ENCODE measurements at regions not wholly inside any gene's neighbourhood (a gene's known extent, or its start where the extent isn't known, plus 50 kb on each side); places are given as distances from the start of the nearest gene placed in this dataset.

DNA sequence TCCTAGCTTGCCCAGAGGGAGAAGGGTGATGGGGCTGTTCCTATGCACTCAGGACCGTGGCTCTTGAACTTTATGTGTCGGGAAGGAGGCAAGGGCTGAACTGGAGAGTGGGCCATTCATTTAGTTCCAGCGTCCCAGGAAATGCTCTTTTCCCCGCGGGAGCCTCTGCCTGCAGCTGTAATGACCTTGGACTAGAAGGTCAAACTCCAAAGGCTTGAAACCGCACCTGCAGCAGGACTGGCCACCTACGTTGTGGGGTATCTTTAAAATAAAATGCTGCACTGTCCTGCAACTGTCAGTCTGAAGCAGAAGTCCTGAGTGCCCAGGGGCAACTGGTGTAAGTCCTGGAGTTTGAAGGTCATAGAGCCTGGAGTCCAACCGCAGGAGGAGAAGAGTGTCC, 61.5 kb upstream of the LSM6 start:
- Mint-ChIP-seq H3K27ac (no peak overlapping the region), H3K4me1 (no peaks in the 10 kb centered on the region), H3K36me3 (no peaks in the 10 kb centered on the region), H3K4me3 (no peak overlapping the region), H3K9me3 (peaks cover 15% of the 10 kb centered on the region), H3K27me3 (ENCODE audit: low read depth) (peaks cover 32% of the 10 kb centered on the region)
- TF ChIP-seq CTCF (IDR thresholded peaks at IDR 0.05; ENCODE audit: unreplicated experiment): no peak
- no peak for DNase-seq (ENCODE audit: low spot score in 2 of 2, unreplicated experiment in 2 of 2)

DNA sequence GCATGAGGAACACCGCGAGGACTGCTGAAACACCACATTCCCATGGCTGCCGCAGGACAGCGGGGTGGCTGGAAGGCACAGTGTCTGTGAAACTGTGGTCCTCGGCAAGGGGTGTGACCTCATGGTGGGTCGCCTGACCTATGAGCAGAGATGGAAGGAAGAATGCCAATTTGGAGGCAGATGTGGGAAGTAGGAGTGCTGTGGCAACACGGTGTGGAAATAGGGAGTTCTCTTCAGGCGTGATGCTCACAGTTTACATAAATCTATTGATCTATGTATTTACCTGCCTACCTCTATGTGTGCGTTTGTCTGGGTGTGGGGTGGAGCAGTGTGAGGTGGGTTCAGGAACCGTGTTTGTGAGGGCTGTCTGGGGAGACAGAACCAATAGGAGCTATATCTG, 62.3 kb upstream of the LSM6 start:
- Mint-ChIP-seq H3K9me3 (peaks cover 15% of the 10 kb centered on the region), H3K27me3 (ENCODE audit: low read depth) (peaks cover 31% of the 10 kb centered on the region), H3K36me3 (no peaks in the 10 kb centered on the region), H3K4me3 (no peak overlapping the region), H3K27ac (no peak overlapping the region), H3K4me1 (no peaks in the 10 kb centered on the region)
- no peak for DNase-seq (ENCODE audit: low spot score in 2 of 2, unreplicated experiment in 2 of 2)
- TF ChIP-seq CTCF (IDR thresholded peaks at IDR 0.05; ENCODE audit: unreplicated experiment): no peak

- H3K27ac Mint-ChIP-seq: no peak overlapping the region
- no peaks in the 10 kb centered on the region for H3K4me1 Mint-ChIP-seq
- no peak overlapping the region for H3K4me3 Mint-ChIP-seq
- peaks cover 23% of the 10 kb centered on the region for H3K27me3 Mint-ChIP-seq (ENCODE audit: low read depth)
- no peaks in the 10 kb centered on the region for H3K36me3 Mint-ChIP-seq
- DNase-seq (ENCODE audit: low spot score in 2 of 2, unreplicated experiment in 2 of 2): no peak
- H3K9me3 Mint-ChIP-seq: peaks cover 10% of the 10 kb centered on the region
- TF ChIP-seq CTCF (IDR thresholded peaks at IDR 0.05; ENCODE audit: unreplicated experiment): no peak
These were observed 63.1 kb upstream of the LSM6 start for GRCh38 chr4:146112389-146112788.

DNA sequence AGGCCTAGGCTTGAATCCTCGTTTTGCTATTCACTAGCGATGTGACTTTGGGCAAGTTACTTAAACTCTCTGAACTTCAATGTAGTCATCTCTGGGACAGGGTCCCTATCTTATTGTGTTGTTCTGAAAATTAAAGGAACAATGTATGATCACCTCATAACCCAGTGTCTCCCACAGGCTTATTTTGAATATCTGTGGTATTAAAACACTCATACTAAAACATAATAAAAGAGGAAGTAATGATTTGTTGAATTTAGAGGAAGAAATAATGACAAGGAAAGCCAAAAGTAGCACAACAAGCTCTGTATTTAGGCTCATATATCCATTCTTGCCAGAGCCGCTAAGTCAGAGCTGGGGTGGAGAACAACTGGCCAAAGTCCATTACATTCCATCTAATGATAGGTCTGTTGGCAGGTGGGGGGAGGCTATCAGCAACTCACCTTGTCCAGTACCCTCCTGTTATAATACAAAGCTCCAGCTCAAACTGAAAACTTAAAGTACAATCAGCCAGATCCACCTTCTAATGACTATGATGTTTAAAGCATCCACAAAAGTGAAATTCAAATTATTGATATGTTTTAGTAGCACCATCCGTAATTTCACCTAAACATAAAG, 64.5 kb upstream of the LSM6 start:
- Mint-ChIP-seq H3K4me3 (no peak overlapping the region), H3K4me1 (no peaks in the 10 kb centered on the region), H3K27me3 (ENCODE audit: low read depth) (peaks cover 17% of the 10 kb centered on the region), H3K36me3 (no peaks in the 10 kb centered on the region), H3K9me3 (peaks cover 3% of the 10 kb centered on the region), H3K27ac (no peak overlapping the region)
- DNase-seq (ENCODE audit: low spot score in 2 of 2, unreplicated experiment in 2 of 2): no peak
- TF ChIP-seq CTCF (IDR thresholded peaks at IDR 0.05; ENCODE audit: unreplicated experiment): no peak

- Mint-ChIP-seq H3K9me3 (no peaks in the 10 kb centered on the region), H3K36me3 (no peaks in the 10 kb centered on the region), H3K27me3 (ENCODE audit: low read depth) (peaks cover 15% of the 10 kb centered on the region), H3K4me1 (no peaks in the 10 kb centered on the region), H3K4me3 (no peak overlapping the region), H3K27ac (no peak overlapping the region)
- no peak for DNase-seq (ENCODE audit: low spot score in 2 of 2, unreplicated experiment in 2 of 2)
- no peak for TF ChIP-seq CTCF (IDR thresholded peaks at IDR 0.05; ENCODE audit: unreplicated experiment)
These were observed 66.8 kb upstream of the LSM6 start for GRCh38 chr4:146108756-146109155.
